Mammary epithelial cell (primary cell): ENCODE measurements at regions not wholly inside any gene's neighbourhood (a gene's known extent, or its start where the extent isn't known, plus 50 kb on each side); places are given as distances from the start of the nearest gene placed in this dataset.

Experiments used
- EZH2 ChIP-seq: IDR thresholded peaks from 2 replicates; pipeline ENCODE4 v1.6.1; 2012; ENCODE audit warnings: low read length, inconsistent platforms, borderline replicate concordance
- TF ChIP-seq, protein P1 (sequence below), 2 donors: IDR thresholded peaks in 1 of 2; conservative IDR thresholded peaks in 1 of 2; 2 replicates each; pipeline ENCODE4 v1.5.1; 2011 to 2012; ENCODE audit warnings: inconsistent platforms in 2 of 2, low read length in 2 of 2, mild to moderate bottlenecking in 2 of 2, control low read depth in 1 of 2, low read depth in 1 of 2; ENCODE audit not compliant: insufficient read depth in 1 of 2; ENCODE audit errors: extremely low read depth in 1 of 2

DNA sequence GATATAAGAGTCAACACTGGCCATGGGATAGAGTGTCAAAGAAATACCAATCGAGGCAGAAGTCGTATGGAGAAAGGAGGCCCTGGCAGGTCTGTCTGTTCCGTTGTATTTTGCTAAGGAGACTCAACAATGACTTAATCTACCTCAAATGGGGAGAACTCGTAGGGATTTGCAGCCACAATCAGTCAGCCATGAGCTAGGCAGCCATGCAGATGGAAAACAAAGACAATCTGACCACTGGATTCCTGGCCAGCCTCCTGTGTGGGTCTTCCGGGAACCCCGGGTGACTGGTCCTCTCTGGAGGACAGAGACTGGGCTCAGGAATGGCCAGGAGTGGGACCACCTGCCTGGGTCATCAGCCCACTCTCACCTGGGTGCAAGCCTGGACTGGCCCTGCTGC, 167.8 kb downstream of the ETS2 start:
- TF ChIP-seq, protein P1, sequence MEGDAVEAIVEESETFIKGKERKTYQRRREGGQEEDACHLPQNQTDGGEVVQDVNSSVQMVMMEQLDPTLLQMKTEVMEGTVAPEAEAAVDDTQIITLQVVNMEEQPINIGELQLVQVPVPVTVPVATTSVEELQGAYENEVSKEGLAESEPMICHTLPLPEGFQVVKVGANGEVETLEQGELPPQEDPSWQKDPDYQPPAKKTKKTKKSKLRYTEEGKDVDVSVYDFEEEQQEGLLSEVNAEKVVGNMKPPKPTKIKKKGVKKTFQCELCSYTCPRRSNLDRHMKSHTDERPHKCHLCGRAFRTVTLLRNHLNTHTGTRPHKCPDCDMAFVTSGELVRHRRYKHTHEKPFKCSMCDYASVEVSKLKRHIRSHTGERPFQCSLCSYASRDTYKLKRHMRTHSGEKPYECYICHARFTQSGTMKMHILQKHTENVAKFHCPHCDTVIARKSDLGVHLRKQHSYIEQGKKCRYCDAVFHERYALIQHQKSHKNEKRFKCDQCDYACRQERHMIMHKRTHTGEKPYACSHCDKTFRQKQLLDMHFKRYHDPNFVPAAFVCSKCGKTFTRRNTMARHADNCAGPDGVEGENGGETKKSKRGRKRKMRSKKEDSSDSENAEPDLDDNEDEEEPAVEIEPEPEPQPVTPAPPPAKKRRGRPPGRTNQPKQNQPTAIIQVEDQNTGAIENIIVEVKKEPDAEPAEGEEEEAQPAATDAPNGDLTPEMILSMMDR (conservative IDR thresholded peaks at IDR 0.05 in 1 of 2, IDR thresholded peaks at IDR 0.05 in 1 of 2; ENCODE audit: extremely low read depth in 1 of 2, insufficient read depth in 1 of 2, low read depth in 1 of 2, low read length in 2 of 2), result no peak
- TF ChIP-seq EZH2, result no peak
